ENCODE measurements at regions not wholly inside any gene's neighbourhood (a gene's known extent, or its start where the extent isn't known, plus 50 kb on each side); places are given as distances from the start of the nearest gene placed in this dataset.

DNA sequence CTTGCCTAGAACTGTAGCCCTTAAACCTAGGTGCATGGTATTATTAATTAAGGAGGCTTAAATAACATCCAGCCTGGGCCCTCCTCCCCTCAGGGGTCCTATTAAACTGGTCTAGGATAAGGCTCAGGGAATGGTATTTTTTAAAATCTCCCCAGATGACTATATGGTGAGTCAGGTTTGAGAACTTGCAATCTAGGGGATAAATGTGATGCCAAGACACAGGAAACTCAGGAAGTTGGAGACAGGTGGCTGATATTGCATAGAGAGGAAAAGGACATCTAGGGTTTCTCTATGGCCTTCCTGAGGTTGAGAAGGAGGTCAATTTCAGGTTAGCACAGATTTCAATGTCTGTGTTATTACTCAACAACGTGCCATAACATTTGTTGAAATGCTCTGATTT lies 581.0 kb downstream of the TLE1 start:
- TF ChIP-seq EZH2 (IDR thresholded peaks at IDR 0.05) (no peak), POLR2AphosphoS5 (IDR thresholded peaks at IDR 0.05; ENCODE audit: borderline replicate concordance, low read depth, low read length) (no peak), FOXP2 (optimal IDR thresholded peaks at IDR 0.05; ENCODE audit: control extremely low read depth, extremely low read length, insufficient read depth) (no peak)
